Chondrocyte (in vitro differentiated cells): ENCODE measurements at regions not wholly inside any gene's neighbourhood (a gene's known extent, or its start where the extent isn't known, plus 50 kb on each side); places are given as distances from the start of the nearest gene placed in this dataset.

Source experiments
- DNase-seq: peaks from one replicate; pipeline ENCODE4 v3.0.0; 2021; ENCODE audit warnings: mixed read lengths, low spot score
- H3K27ac Mint-ChIP-seq: one replicate; pipeline ENCODE4 v1.8.0; 2021; ENCODE audit warnings: mild to moderate bottlenecking, moderate library complexity, mixed read lengths; ENCODE audit not compliant: unreplicated experiment
- H3K27me3 Mint-ChIP-seq: 2 replicates; pipeline ENCODE4 v1.8.0; 2021; ENCODE audit warnings: low read depth, mixed read lengths
- H3K36me3 Mint-ChIP-seq: 2 replicates; pipeline ENCODE4 v1.8.0; 2021; ENCODE audit warnings: low read depth, mixed read lengths
- H3K4me1 Mint-ChIP-seq: 2 replicates; pipeline ENCODE4 v1.8.0; 2021; ENCODE audit warnings: low read depth, mild to moderate bottlenecking, mixed read lengths
- H3K4me3 Mint-ChIP-seq: one replicate; pipeline ENCODE4 v1.8.0; 2021; ENCODE audit warnings: mild to moderate bottlenecking, moderate library complexity, mixed read lengths; ENCODE audit not compliant: unreplicated experiment
- H3K9me3 Mint-ChIP-seq: 2 replicates; pipeline ENCODE4 v1.8.0; 2021; ENCODE audit warnings: low read depth, mixed read lengths
- TF ChIP-seq, protein P1 (sequence below): fragments of 200-600 bp; sonication (generic); IDR thresholded peaks from 2 replicates; pipeline ENCODE4 v1.5.0; 2021; ENCODE audit warnings: antibody characterized with exemption, mild to moderate bottlenecking, moderate library complexity

GRCh38 chr2:186129767-186130581 lies 356.1 kb upstream of the ZC3H15 start:
- Mint-ChIP-seq H3K27me3 (no peaks in the 10 kb centered on the region), H3K27ac (peak overlapping the region; percentile 50), H3K36me3 (no peaks in the 10 kb centered on the region), H3K4me3 (no peak overlapping the region), H3K9me3 (no peaks in the 10 kb centered on the region), H3K4me1 (peaks cover 22% of the 10 kb centered on the region)
- no peak for DNase-seq
- TF ChIP-seq, protein P1, sequence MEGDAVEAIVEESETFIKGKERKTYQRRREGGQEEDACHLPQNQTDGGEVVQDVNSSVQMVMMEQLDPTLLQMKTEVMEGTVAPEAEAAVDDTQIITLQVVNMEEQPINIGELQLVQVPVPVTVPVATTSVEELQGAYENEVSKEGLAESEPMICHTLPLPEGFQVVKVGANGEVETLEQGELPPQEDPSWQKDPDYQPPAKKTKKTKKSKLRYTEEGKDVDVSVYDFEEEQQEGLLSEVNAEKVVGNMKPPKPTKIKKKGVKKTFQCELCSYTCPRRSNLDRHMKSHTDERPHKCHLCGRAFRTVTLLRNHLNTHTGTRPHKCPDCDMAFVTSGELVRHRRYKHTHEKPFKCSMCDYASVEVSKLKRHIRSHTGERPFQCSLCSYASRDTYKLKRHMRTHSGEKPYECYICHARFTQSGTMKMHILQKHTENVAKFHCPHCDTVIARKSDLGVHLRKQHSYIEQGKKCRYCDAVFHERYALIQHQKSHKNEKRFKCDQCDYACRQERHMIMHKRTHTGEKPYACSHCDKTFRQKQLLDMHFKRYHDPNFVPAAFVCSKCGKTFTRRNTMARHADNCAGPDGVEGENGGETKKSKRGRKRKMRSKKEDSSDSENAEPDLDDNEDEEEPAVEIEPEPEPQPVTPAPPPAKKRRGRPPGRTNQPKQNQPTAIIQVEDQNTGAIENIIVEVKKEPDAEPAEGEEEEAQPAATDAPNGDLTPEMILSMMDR, result no peak

DNA sequence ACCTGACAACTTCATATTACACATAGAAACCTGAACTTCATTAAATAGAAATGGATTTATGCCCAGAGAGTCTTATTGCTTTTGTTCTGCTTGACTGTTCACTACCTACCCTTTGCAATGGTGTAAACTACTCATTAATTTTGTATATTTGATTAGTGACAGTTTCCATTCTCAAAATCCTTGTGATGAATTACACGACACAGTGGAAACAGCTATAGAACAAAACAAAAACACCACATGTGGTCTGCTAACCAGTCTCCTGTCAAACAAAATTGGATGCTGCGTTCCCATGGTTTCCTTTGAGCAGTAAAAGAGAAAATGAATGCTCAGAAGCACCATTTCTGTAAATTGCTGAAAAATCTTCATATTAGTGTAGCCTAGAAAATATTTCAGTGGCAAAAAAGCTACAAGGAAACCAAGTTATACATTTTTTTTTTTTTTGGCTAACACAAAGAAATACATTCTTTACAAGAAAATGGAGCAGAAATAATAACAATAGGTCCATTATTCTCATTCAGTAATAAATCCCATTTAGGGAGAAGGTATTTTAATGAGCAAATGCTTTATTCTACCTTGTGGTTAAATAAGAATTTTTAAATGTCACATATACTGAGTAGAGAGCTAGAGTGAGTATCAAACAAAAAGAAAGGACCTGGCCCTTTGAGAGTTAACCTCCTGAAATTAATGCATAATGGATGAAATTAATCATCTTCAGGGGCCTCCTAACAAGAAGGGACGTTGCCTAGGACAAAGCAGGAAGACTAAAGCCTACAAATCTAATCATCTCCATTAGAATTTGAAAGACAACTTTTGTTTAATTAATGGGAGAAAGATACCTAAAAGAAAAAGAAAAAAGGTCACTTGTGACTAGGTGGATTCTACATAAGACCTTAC lies 355.1 kb upstream of the ZC3H15 start:
- no peak for DNase-seq
- Mint-ChIP-seq H3K9me3 (no peaks in the 10 kb centered on the region), H3K27ac (no peak overlapping the region), H3K27me3 (no peaks in the 10 kb centered on the region), H3K4me1 (peaks cover 22% of the 10 kb centered on the region), H3K4me3 (no peak overlapping the region), H3K36me3 (no peaks in the 10 kb centered on the region)
- TF ChIP-seq, protein P1, result no peak

- peaks cover 3% of the 10 kb centered on the region for H3K4me1 Mint-ChIP-seq
- H3K9me3 Mint-ChIP-seq, result no peaks in the 10 kb centered on the region
- DNase-seq, result no peak
- H3K36me3 Mint-ChIP-seq, result no peaks in the 10 kb centered on the region
- TF ChIP-seq, protein P1, result no peak
- no peak overlapping the region for H3K4me3 Mint-ChIP-seq
- no peaks in the 10 kb centered on the region for H3K27me3 Mint-ChIP-seq
- no peak overlapping the region for H3K27ac Mint-ChIP-seq
These were observed 350.4 kb upstream of the ZC3H15 start for GRCh38 chr2:186135686-186136085.

- Mint-ChIP-seq H3K4me1 (no peaks in the 10 kb centered on the region), H3K27me3 (no peaks in the 10 kb centered on the region), H3K9me3 (no peaks in the 10 kb centered on the region), H3K27ac (no peak overlapping the region), H3K4me3 (no peak overlapping the region), H3K36me3 (no peaks in the 10 kb centered on the region)
- DNase-seq, result no peak
- TF ChIP-seq, protein P1, result no peak
These were observed 349.2 kb upstream of the ZC3H15 start for GRCh38 chr2:186136860-186137259.

GRCh38 chr2:186138845-186139244 lies 347.2 kb upstream of the ZC3H15 start:
- Mint-ChIP-seq H3K27ac (no peak overlapping the region), H3K4me3 (no peak overlapping the region), H3K4me1 (no peaks in the 10 kb centered on the region), H3K27me3 (no peaks in the 10 kb centered on the region), H3K9me3 (no peaks in the 10 kb centered on the region), H3K36me3 (no peaks in the 10 kb centered on the region)
- TF ChIP-seq, protein P1, result no peak
- DNase-seq, result no peak
